Esophagus muscularis mucosa (tissue), 4 donors: ENCODE measurements at regions not wholly inside any gene's neighbourhood (a gene's known extent, or its start where the extent isn't known, plus 50 kb on each side); places are given as distances from the start of the nearest gene placed in this dataset.

Experiments
- EP300 ChIP-seq: sonication (generic); formaldehyde crosslinking; IDR thresholded peaks from one replicate; pipeline ENCODE4 v1.6.1; 2017; ENCODE audit warnings: antibody characterized with exemption
- POLR2A ChIP-seq: fragments of 450-650 bp; IDR thresholded peaks from one replicate; pipeline ENCODE4 v1.6.1; 2017; ENCODE audit warnings: antibody characterized with exemption, moderate library complexity, mild to moderate bottlenecking, low read depth
- POLR2AphosphoS5 ChIP-seq, 2 donors: sonication (generic); formaldehyde crosslinking; IDR thresholded peaks; one replicate each; pipeline ENCODE4 v1.6.1; 2017; ENCODE audit warnings: antibody characterized with exemption in 2 of 2
- TF ChIP-seq, protein P1 (sequence below), 3 experiments: fragments of 200-600 bp in 2 of 3; fragments of 450-650 bp in 1 of 3; sonication (generic) in 2 of 3; IDR thresholded peaks; one replicate each; pipeline ENCODE4 v1.5.1; 2017 to 2019; ENCODE audit warnings: antibody characterized with exemption in 3 of 3, mild to moderate bottlenecking in 2 of 3, moderate library complexity in 1 of 3

DNA sequence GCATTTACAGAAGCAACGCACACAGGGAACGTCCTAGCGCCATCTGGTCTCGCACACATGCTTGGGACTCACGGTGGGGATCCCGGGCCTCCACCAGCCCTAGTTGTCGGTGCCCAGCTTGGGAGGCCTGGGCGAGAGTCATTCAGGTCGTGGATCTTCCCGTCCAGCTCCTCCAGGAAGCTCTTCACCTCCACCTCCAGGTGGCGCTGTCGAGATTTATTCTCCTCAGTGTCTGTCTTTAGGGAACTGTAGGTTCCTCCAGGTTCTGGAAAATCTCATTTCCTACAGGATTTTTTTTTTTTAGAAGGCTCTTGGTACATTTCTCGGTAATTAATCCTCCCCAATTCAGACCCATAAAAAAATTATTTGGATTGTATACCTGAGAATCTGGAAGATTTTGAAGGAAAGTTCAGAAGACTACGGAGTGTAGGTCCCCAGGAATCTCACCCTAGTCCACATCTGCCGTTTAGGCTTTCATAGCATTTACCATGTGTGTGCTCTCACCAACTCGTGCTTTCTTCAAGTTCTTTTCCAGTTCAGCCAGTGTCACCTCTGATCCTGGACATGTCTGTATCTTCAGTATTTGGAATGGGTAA is 910.0 kb downstream of the TMEM121 start:
- TF ChIP-seq POLR2AphosphoS5 (IDR thresholded peaks at IDR 0.05) = no peak
- TF ChIP-seq, protein P1, sequence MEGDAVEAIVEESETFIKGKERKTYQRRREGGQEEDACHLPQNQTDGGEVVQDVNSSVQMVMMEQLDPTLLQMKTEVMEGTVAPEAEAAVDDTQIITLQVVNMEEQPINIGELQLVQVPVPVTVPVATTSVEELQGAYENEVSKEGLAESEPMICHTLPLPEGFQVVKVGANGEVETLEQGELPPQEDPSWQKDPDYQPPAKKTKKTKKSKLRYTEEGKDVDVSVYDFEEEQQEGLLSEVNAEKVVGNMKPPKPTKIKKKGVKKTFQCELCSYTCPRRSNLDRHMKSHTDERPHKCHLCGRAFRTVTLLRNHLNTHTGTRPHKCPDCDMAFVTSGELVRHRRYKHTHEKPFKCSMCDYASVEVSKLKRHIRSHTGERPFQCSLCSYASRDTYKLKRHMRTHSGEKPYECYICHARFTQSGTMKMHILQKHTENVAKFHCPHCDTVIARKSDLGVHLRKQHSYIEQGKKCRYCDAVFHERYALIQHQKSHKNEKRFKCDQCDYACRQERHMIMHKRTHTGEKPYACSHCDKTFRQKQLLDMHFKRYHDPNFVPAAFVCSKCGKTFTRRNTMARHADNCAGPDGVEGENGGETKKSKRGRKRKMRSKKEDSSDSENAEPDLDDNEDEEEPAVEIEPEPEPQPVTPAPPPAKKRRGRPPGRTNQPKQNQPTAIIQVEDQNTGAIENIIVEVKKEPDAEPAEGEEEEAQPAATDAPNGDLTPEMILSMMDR (IDR thresholded peaks at IDR 0.05) = peak in 1 of 3 experiments; percentile 35
- TF ChIP-seq POLR2A = no peak
- no peak for TF ChIP-seq EP300
